ENCODE measurements at regions not wholly inside any gene's neighbourhood (a gene's known extent, or its start where the extent isn't known, plus 50 kb on each side); places are given as distances from the start of the nearest gene placed in this dataset.

GRCh38 chr18:30591462-30591861, 451.1 kb downstream of the DSC3 start:
- no peak for DNase-seq
- ATAC-seq: no peak
- intact Hi-C loops (cut with DNase I, micrococcal nuclease): no loop called here

GRCh38 chr18:30588673-30589164, 453.8 kb downstream of the DSC3 start:
- DNase-seq (no peak), ATAC-seq (no peak)
- intact Hi-C loops (cut with DNase I, micrococcal nuclease): no loop called here

GRCh38 chr18:30583768-30584167, 458.8 kb downstream of the DSC3 start:
- DNase-seq (no peak), ATAC-seq (no peak)
- intact Hi-C loops (cut with DNase I, micrococcal nuclease): no loop called here

- DNase-seq (no peak), ATAC-seq (no peak)
- intact Hi-C loops (cut with DNase I, micrococcal nuclease): no loop called here
These were observed 460.5 kb downstream of the DSC3 start for GRCh38 chr18:30582078-30582477.

- DNase-seq: no peak
- intact Hi-C loops (cut with DNase I, micrococcal nuclease): no loop called here
- no peak for ATAC-seq
These were observed 463.8 kb downstream of the DSC3 start for GRCh38 chr18:30578707-30579106.

GRCh38 chr18:30572214-30572613, 470.3 kb downstream of the DSC3 start:
- intact Hi-C loops (cut with DNase I, micrococcal nuclease): no loop called here
- no peak for ATAC-seq
- DNase-seq: no peak

- ATAC-seq (no peak), DNase-seq (no peak)
- intact Hi-C loops (cut with DNase I, micrococcal nuclease): no loop called here
These were observed 474.2 kb downstream of the DSC3 start for GRCh38 chr18:30568333-30568732.

- intact Hi-C loops (cut with DNase I, micrococcal nuclease): no loop called here
- ATAC-seq (no peak), DNase-seq (no peak)
These were observed 475.7 kb downstream of the DSC3 start for GRCh38 chr18:30566877-30567276.

- ATAC-seq (no peak), DNase-seq (no peak)
- intact Hi-C loops (cut with DNase I, micrococcal nuclease): no loop called here
These were observed 480.3 kb downstream of the DSC3 start for GRCh38 chr18:30562231-30562630.

- intact Hi-C loops (cut with DNase I, micrococcal nuclease): no loop called here
- peak; percentile 80 for ATAC-seq
- DNase-seq: peak; percentile 49 to 86
These were observed 486.4 kb downstream of the DSC3 start for GRCh38 chr18:30556112-30556511.

GRCh38 chr18:30545393-30545792, 497.1 kb downstream of the DSC3 start:
- no peak for ATAC-seq
- intact Hi-C loops (cut with DNase I, micrococcal nuclease): no loop called here
- no peak for DNase-seq

GRCh38 chr18:30544141-30544540, 498.4 kb downstream of the DSC3 start:
- intact Hi-C loops (cut with DNase I, micrococcal nuclease): no loop called here
- no peak for ATAC-seq
- DNase-seq: no peak

- DNase-seq: no peak
- ATAC-seq: no peak
- intact Hi-C loops (cut with DNase I, micrococcal nuclease): no loop called here
These were observed 508.8 kb downstream of the DSC3 start for GRCh38 chr18:30533716-30534115.

- ATAC-seq: no peak
- intact Hi-C loops (cut with DNase I, micrococcal nuclease): no loop called here
- DNase-seq: no peak
These were observed 514.6 kb downstream of the DSC3 start for GRCh38 chr18:30527917-30528316.

GRCh38 chr18:30527226-30527625, 515.3 kb downstream of the DSC3 start:
- intact Hi-C loops (cut with DNase I, micrococcal nuclease): no loop called here
- ATAC-seq (no peak), DNase-seq (no peak)

- intact Hi-C loops (cut with DNase I, micrococcal nuclease): no loop called here
- DNase-seq (no peak), ATAC-seq (no peak)
These were observed 520.1 kb downstream of the DSC3 start for GRCh38 chr18:30522288-30522929.

GRCh38 chr18:30514059-30514458, 528.5 kb downstream of the DSC3 start:
- DNase-seq (no peak), ATAC-seq (no peak)
- intact Hi-C loops (cut with DNase I, micrococcal nuclease): no loop called here

GRCh38 chr18:30512872-30513271, 529.7 kb downstream of the DSC3 start:
- intact Hi-C loops (cut with DNase I, micrococcal nuclease): no loop called here
- DNase-seq (no peak), ATAC-seq (no peak)

GRCh38 chr18:30510882-30511281, 531.7 kb downstream of the DSC3 start:
- DNase-seq (no peak), ATAC-seq (no peak)
- intact Hi-C loops (cut with DNase I, micrococcal nuclease): no loop called here

- intact Hi-C loops (cut with DNase I, micrococcal nuclease): no loop called here
- ATAC-seq (no peak), DNase-seq (no peak)
These were observed 540.9 kb downstream of the DSC3 start for GRCh38 chr18:30501594-30501993.

- DNase-seq (no peak), ATAC-seq (no peak)
- intact Hi-C loops (cut with DNase I, micrococcal nuclease): no loop called here
These were observed 542.1 kb downstream of the DSC3 start for GRCh38 chr18:30500240-30500945.

All from left colon (tissue), 2 donors.